HUES6 (cell line): ENCODE measurements at regions not wholly inside any gene's neighbourhood (a gene's known extent, or its start where the extent isn't known, plus 50 kb on each side); places are given as distances from the start of the nearest gene placed in this dataset.
"Not testable (repeated sequence)": the region's sequence is repeated elsewhere in the genome, so short reads cannot be mapped to it uniquely, and the experiment has no call there.

Source experiments
- H3K27ac ChIP-seq: 2 replicates; pipeline ENCODE4 v1.7.0; 2013; ENCODE audit warnings: low read depth, mild to moderate bottlenecking, low read length, inconsistent platforms
- H3K27me3 ChIP-seq: 2 replicates; pipeline ENCODE4 v1.6.1; 2013; ENCODE audit warnings: low read length; ENCODE audit not compliant: control insufficient read depth, insufficient read depth
- H3K36me3 ChIP-seq: 2 replicates; pipeline ENCODE4 v1.6.1; 2013; ENCODE audit warnings: low read length; ENCODE audit not compliant: control insufficient read depth, insufficient read depth
- H3K4me1 ChIP-seq: 2 replicates; pipeline ENCODE4 v1.6.1; 2013; ENCODE audit warnings: low read length; ENCODE audit not compliant: control insufficient read depth, insufficient read depth
- H3K4me3 ChIP-seq: 2 replicates; pipeline ENCODE4 v1.5.1; 2013; ENCODE audit warnings: low read depth, low read length
- H3K9ac ChIP-seq: one replicate; pipeline ENCODE4 v1.6.1; 2013; ENCODE audit warnings: mild to moderate bottlenecking, low read length
- H3K9me3 ChIP-seq: 2 replicates; pipeline ENCODE4 v1.6.1; 2013; ENCODE audit warnings: low read depth, low read length; ENCODE audit not compliant: control insufficient read depth, insufficient read depth

- Histone ChIP-seq H3K4me3 (no peak overlapping the region), H3K27ac (no peak overlapping the region), H3K9me3 (peaks cover 10% of the 10 kb centered on the region; the same call in 1 of the 2 replicates), H3K36me3 (no peaks in the 10 kb centered on the region), H3K4me1 (no peaks in the 10 kb centered on the region), H3K27me3 (no peaks in the 10 kb centered on the region), H3K9ac (no peak overlapping the region)
Observed at GRCh38 chr2:367246-367645, 79.4 kb upstream of the ALKAL2 start.

- Histone ChIP-seq H3K36me3 (no peaks in the 10 kb centered on the region), H3K4me3 (no peak overlapping the region), H3K27me3 (no peaks in the 10 kb centered on the region), H3K4me1 (no peaks in the 10 kb centered on the region), H3K9ac (no peak overlapping the region), H3K9me3 (peaks cover 12% of the 10 kb centered on the region; the same call in 1 of the 2 replicates), H3K27ac (no peak overlapping the region)
Observed at GRCh38 chr2:366706-367105, 78.8 kb upstream of the ALKAL2 start.

- Histone ChIP-seq H3K4me3 (no peak overlapping the region), H3K27me3 (no peaks in the 10 kb centered on the region), H3K4me1 (no peaks in the 10 kb centered on the region), H3K9ac (no peak overlapping the region), H3K36me3 (no peaks in the 10 kb centered on the region), H3K27ac (no peak overlapping the region), H3K9me3 (peaks cover 7% of the 10 kb centered on the region; the same call in 1 of the 2 replicates)
Observed at GRCh38 chr2:365367-366275, 77.7 kb upstream of the ALKAL2 start.

GRCh38 chr2:363824-364470 is 76.1 kb upstream of the ALKAL2 start:
- Histone ChIP-seq H3K27me3 (no peaks in the 10 kb centered on the region), H3K27ac (no peak overlapping the region), H3K4me1 (no peaks in the 10 kb centered on the region), H3K9me3 (peaks cover 5% of the 10 kb centered on the region; the same call in 1 of the 2 replicates), H3K36me3 (no peaks in the 10 kb centered on the region), H3K9ac (no peak overlapping the region), H3K4me3 (no peak overlapping the region)

GRCh38 chr2:362924-363323 is 75.0 kb upstream of the ALKAL2 start:
- Histone ChIP-seq H3K36me3 (no peaks in the 10 kb centered on the region), H3K4me1 (no peaks in the 10 kb centered on the region), H3K27me3 (no peaks in the 10 kb centered on the region), H3K9ac (no peak overlapping the region), H3K9me3 (peaks cover 5% of the 10 kb centered on the region; the same call in 1 of the 2 replicates), H3K4me3 (no peak overlapping the region), H3K27ac (no peak overlapping the region)

GRCh38 chr2:360124-360523 is 72.2 kb upstream of the ALKAL2 start:
- Histone ChIP-seq H3K27ac (no peak overlapping the region), H3K9me3 (peaks cover 5% of the 10 kb centered on the region; the same call in 1 of the 2 replicates), H3K9ac (no peak overlapping the region), H3K27me3 (no peaks in the 10 kb centered on the region), H3K4me1 (no peaks in the 10 kb centered on the region), H3K4me3 (no peak overlapping the region), H3K36me3 (no peaks in the 10 kb centered on the region)

GRCh38 chr2:359047-359446 is 71.2 kb upstream of the ALKAL2 start:
- peaks cover 5% of the 10 kb centered on the region; the same call in 1 of the 2 replicates for H3K9me3 ChIP-seq
- H3K36me3 ChIP-seq: no peaks in the 10 kb centered on the region
- no peak overlapping the region for H3K27ac ChIP-seq
- H3K4me1 ChIP-seq: no peaks in the 10 kb centered on the region
- no peaks in the 10 kb centered on the region for H3K27me3 ChIP-seq
- H3K9ac ChIP-seq: no peak overlapping the region
- H3K4me3 ChIP-seq: no peak overlapping the region

- Histone ChIP-seq H3K9ac (no peak overlapping the region), H3K4me1 (no peaks in the 10 kb centered on the region), H3K27me3 (no peaks in the 10 kb centered on the region), H3K36me3 (no peaks in the 10 kb centered on the region), H3K4me3 (no peak overlapping the region), H3K27ac (no peak overlapping the region), H3K9me3 (peaks cover 3% of the 10 kb centered on the region; the same call in 1 of the 2 replicates)
Observed at GRCh38 chr2:357811-358210, 69.9 kb upstream of the ALKAL2 start.

- H3K4me1 ChIP-seq, H3K36me3 ChIP-seq: not testable (repeated sequence)
Observed at GRCh38 chr2:356304-356703, 68.4 kb upstream of the ALKAL2 start.

GRCh38 chr2:355773-356172 is 67.9 kb upstream of the ALKAL2 start:
- H3K27ac ChIP-seq: no peak overlapping the region
- H3K27me3 ChIP-seq: no peaks in the 10 kb centered on the region
- H3K9ac ChIP-seq: no peak overlapping the region
- no peak overlapping the region for H3K4me3 ChIP-seq
- H3K9me3 ChIP-seq: no peaks in the 10 kb centered on the region
- no peaks in the 10 kb centered on the region for H3K4me1 ChIP-seq
- H3K36me3 ChIP-seq: no peaks in the 10 kb centered on the region

More at GRCh38 chr2:356304-356703, 68.4 kb upstream of the ALKAL2 start:
- H3K4me3 ChIP-seq, H3K27me3 ChIP-seq, H3K27ac ChIP-seq, H3K9me3 ChIP-seq, H3K9ac ChIP-seq: not testable (repeated sequence)

- Histone ChIP-seq H3K36me3 (no peaks in the 10 kb centered on the region), H3K27me3 (no peaks in the 10 kb centered on the region), H3K9me3 (no peaks in the 10 kb centered on the region), H3K27ac (no peak overlapping the region), H3K9ac (no peak overlapping the region), H3K4me3 (no peak overlapping the region), H3K4me1 (no peaks in the 10 kb centered on the region)
Observed at GRCh38 chr2:352696-353095, 64.8 kb upstream of the ALKAL2 start.
